ENCODE measurements at regions not wholly inside any gene's neighbourhood (a gene's known extent, or its start where the extent isn't known, plus 50 kb on each side); places are given as distances from the start of the nearest gene placed in this dataset.

DNA sequence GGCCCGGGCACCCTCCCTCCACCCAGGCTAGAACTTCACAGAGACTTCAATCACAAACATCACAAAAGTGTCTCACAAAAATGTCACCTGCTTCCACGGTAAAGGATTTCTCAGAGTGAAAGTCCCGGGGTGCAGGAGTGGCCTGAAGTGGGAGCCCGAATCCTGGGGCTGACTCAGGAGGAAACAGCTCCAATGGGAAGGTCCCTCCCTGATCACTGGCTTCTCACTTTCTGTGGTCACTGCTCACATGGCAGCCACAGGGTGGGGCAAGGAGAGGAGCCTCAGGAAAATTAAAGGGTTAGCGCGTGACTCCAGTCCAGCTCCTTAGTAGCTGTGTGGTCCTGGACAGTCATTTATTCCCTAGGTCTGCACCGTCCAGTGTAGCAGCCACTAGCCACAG is 564.5 kb upstream of the B3GAT1 start:
- TF ChIP-seq, protein P1, sequence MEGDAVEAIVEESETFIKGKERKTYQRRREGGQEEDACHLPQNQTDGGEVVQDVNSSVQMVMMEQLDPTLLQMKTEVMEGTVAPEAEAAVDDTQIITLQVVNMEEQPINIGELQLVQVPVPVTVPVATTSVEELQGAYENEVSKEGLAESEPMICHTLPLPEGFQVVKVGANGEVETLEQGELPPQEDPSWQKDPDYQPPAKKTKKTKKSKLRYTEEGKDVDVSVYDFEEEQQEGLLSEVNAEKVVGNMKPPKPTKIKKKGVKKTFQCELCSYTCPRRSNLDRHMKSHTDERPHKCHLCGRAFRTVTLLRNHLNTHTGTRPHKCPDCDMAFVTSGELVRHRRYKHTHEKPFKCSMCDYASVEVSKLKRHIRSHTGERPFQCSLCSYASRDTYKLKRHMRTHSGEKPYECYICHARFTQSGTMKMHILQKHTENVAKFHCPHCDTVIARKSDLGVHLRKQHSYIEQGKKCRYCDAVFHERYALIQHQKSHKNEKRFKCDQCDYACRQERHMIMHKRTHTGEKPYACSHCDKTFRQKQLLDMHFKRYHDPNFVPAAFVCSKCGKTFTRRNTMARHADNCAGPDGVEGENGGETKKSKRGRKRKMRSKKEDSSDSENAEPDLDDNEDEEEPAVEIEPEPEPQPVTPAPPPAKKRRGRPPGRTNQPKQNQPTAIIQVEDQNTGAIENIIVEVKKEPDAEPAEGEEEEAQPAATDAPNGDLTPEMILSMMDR (IDR thresholded peaks at IDR 0.05; ENCODE audit: borderline replicate concordance, extremely low read depth, insufficient read depth), result no peak
- Histone ChIP-seq H3K4me1 (ENCODE audit: control insufficient read depth in 2 of 3, insufficient read depth in 2 of 3, low read depth in 1 of 3, low read length in 3 of 3) (no peaks in the 10 kb centered on the region), H3K27ac (ENCODE audit: low read depth in 2 of 2, low read length in 2 of 2) (no peak overlapping the region), H3K9ac (ENCODE audit: low read length in 3 of 3) (no peak overlapping the region), H3K27me3 (ENCODE audit: control insufficient read depth, insufficient read depth, low read length) (no peaks in the 10 kb centered on the region), H3K4me3 (ENCODE audit: low read length in 3 of 3) (no peak overlapping the region), H3K36me3 (ENCODE audit: control insufficient read depth in 2 of 3, insufficient read depth in 3 of 3, low read length in 3 of 3) (no peaks in the 10 kb centered on the region), H3K9me3 (ENCODE audit: control insufficient read depth in 2 of 3, insufficient read depth in 1 of 3, low read length in 3 of 3) (no peaks in the 10 kb centered on the region)
- DNase-seq (peak in 1 of 5 donors; percentile 15), FAIRE-seq (no peak)
- intact Hi-C loops (cut with DNase I), result no loop called here

DNA sequence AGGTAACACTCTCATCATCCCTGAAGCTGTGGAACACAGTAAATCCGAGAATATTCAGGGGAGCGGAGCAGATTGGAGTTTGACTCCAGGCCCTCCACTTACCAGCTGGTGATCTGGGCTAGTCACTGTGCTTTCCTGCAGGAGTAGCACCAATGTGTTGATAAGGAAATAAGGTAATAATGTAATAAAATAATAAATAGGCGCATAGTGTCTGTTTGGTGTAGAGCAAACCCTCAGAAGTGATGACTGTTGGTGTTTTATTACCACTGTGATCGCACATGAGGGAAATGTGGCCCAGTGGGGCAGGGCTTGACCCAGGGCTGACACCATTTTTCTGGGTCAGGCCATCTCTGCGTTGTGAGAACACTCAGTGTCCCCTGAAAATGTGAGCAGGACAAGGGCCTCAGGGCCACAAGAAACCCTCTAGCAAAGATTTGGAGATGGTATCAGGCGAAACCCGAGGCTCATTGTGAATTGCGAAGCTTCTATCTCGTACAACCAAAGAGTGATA is 563.9 kb upstream of the B3GAT1 start:
- Histone ChIP-seq H3K4me1 (ENCODE audit: control insufficient read depth in 2 of 3, insufficient read depth in 2 of 3, low read depth in 1 of 3, low read length in 3 of 3) (no peaks in the 10 kb centered on the region), H3K9ac (ENCODE audit: low read length in 3 of 3) (no peak overlapping the region), H3K27me3 (ENCODE audit: control insufficient read depth, insufficient read depth, low read length) (no peaks in the 10 kb centered on the region), H3K4me3 (ENCODE audit: low read length in 3 of 3) (no peak overlapping the region), H3K27ac (ENCODE audit: low read depth in 2 of 2, low read length in 2 of 2) (no peak overlapping the region), H3K36me3 (ENCODE audit: control insufficient read depth in 2 of 3, insufficient read depth in 3 of 3, low read length in 3 of 3) (no peaks in the 10 kb centered on the region), H3K9me3 (ENCODE audit: control insufficient read depth in 2 of 3, insufficient read depth in 1 of 3, low read length in 3 of 3) (no peaks in the 10 kb centered on the region)
- FAIRE-seq, result no peak
- no peak for DNase-seq
- intact Hi-C loops (cut with DNase I), result no loop called here
- TF ChIP-seq, protein P1 (IDR thresholded peaks at IDR 0.05; ENCODE audit: borderline replicate concordance, extremely low read depth, insufficient read depth), result no peak

DNA sequence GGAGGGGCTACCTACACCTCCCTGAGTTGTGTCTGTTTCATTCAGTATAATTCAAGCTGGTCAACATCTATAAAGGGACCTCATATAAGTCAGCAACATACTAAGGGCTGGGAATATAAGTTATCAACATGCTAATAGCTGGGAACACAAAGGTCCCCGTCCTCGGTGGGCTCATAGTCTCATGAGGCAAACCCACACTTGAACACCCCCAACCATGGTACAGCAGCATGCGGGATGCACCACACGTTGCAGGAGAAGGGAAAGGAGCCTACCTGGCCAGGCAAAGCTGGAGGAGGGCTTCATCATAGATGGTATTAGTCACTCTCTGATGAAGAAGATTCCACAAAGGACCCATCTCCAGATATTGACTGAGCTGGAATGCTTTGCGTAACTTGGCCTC is 561.8 kb upstream of the B3GAT1 start:
- no peak for DNase-seq
- Histone ChIP-seq H3K9me3 (ENCODE audit: control insufficient read depth in 2 of 3, insufficient read depth in 1 of 3, low read length in 3 of 3) (no peaks in the 10 kb centered on the region), H3K36me3 (ENCODE audit: control insufficient read depth in 2 of 3, insufficient read depth in 3 of 3, low read length in 3 of 3) (no peaks in the 10 kb centered on the region), H3K4me3 (ENCODE audit: low read length in 3 of 3) (no peak overlapping the region), H3K27ac (ENCODE audit: low read depth in 2 of 2, low read length in 2 of 2) (no peak overlapping the region), H3K9ac (ENCODE audit: low read length in 3 of 3) (no peak overlapping the region), H3K27me3 (ENCODE audit: control insufficient read depth, insufficient read depth, low read length) (no peaks in the 10 kb centered on the region), H3K4me1 (ENCODE audit: control insufficient read depth in 2 of 3, insufficient read depth in 2 of 3, low read depth in 1 of 3, low read length in 3 of 3) (no peaks in the 10 kb centered on the region)
- intact Hi-C loops (cut with DNase I), result no loop called here
- no peak for FAIRE-seq
- TF ChIP-seq, protein P1 (IDR thresholded peaks at IDR 0.05; ENCODE audit: borderline replicate concordance, extremely low read depth, insufficient read depth), result no peak

DNA sequence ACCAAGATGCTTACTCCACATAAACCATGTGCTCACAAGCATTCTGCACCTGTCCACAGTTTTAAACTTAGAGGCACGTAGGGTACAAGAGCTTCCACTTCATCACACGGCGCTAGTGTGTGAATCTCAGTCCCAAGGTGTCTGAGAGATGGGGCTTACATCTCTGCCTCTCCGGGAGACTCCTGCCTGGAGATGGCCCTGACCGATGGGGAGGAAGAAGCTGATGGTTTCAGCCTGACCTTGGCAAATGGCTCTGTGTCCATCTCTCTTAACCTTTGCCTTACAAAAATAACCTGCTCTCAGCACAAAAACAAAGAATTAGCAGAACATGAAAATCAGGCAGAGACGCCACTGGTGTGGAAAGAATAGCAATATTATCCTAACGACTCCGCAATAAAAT is 559.3 kb upstream of the B3GAT1 start:
- H3K27me3 ChIP-seq (ENCODE audit: control insufficient read depth, insufficient read depth, low read length), result no peaks in the 10 kb centered on the region
- H3K36me3 ChIP-seq (ENCODE audit: control insufficient read depth in 2 of 3, insufficient read depth in 3 of 3, low read length in 3 of 3), result no peaks in the 10 kb centered on the region
- no peak overlapping the region for H3K27ac ChIP-seq (ENCODE audit: low read depth in 2 of 2, low read length in 2 of 2)
- no peak overlapping the region for H3K9ac ChIP-seq (ENCODE audit: low read length in 3 of 3)
- intact Hi-C loops (cut with DNase I), result no loop called here
- no peaks in the 10 kb centered on the region for H3K4me1 ChIP-seq (ENCODE audit: control insufficient read depth in 2 of 3, insufficient read depth in 2 of 3, low read depth in 1 of 3, low read length in 3 of 3)
- H3K9me3 ChIP-seq (ENCODE audit: control insufficient read depth in 2 of 3, insufficient read depth in 1 of 3, low read length in 3 of 3), result no peaks in the 10 kb centered on the region
- no peak for FAIRE-seq
- no peak for DNase-seq
- TF ChIP-seq, protein P1 (IDR thresholded peaks at IDR 0.05; ENCODE audit: borderline replicate concordance, extremely low read depth, insufficient read depth), result no peak
- H3K4me3 ChIP-seq (ENCODE audit: low read length in 3 of 3), result no peak overlapping the region
